ENCODE measurements at regions not wholly inside any gene's neighbourhood (a gene's known extent, or its start where the extent isn't known, plus 50 kb on each side); places are given as distances from the start of the nearest gene placed in this dataset.

DNA sequence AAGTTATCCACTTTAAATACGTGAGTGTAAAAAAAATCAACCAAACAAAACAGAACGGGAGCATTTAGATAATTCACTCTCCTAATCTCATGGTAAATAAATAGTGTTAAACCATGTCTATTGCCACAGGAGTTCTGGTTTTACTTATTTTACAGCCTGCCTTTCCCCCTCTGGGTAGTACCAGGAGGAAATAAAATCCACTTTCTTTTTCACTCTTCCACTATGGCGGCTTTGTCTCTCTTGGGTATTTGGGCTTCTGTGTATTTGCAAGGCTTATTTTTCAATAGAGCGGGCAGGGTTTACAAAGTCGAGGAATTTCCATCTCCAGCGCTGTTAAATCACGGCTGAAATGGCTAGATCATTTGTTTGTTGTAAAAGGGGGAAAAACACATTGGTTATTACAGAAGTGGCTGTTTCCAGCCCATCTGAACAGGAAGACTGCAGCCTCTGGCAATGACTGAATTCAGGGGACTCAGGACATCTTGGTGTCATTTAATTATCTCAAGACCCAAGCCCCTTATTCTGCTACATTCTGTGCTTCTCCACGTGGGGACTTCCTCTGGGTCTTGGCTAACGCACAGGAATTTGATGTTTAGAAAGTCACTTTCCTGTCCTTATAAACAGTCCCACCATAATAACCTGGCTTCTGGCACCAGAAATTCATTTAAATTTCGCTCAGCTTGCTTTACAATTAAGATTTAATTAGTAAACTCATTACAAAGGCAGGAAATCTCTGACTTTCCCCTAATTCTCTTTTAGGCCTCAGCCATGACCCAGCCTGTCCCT is 323.9 kb downstream of the GATA3 start:
- Histone ChIP-seq H3K27me3 (ENCODE audit: insufficient read depth, poor library complexity, severe bottlenecking) (no peaks in the 10 kb centered on the region), H3K36me3 (ENCODE audit: low read depth) (no peaks in the 10 kb centered on the region), H3K4me1 (ENCODE audit: insufficient read depth, poor library complexity, severe bottlenecking) (no peaks in the 10 kb centered on the region), H3K9me3 (ENCODE audit: severe bottlenecking) (no peaks in the 10 kb centered on the region), H3K4me3 (ENCODE audit: severe bottlenecking) (no peak overlapping the region), H3K27ac (ENCODE audit: poor library complexity, severe bottlenecking) (no peak overlapping the region)
- TF ChIP-seq, protein P1, sequence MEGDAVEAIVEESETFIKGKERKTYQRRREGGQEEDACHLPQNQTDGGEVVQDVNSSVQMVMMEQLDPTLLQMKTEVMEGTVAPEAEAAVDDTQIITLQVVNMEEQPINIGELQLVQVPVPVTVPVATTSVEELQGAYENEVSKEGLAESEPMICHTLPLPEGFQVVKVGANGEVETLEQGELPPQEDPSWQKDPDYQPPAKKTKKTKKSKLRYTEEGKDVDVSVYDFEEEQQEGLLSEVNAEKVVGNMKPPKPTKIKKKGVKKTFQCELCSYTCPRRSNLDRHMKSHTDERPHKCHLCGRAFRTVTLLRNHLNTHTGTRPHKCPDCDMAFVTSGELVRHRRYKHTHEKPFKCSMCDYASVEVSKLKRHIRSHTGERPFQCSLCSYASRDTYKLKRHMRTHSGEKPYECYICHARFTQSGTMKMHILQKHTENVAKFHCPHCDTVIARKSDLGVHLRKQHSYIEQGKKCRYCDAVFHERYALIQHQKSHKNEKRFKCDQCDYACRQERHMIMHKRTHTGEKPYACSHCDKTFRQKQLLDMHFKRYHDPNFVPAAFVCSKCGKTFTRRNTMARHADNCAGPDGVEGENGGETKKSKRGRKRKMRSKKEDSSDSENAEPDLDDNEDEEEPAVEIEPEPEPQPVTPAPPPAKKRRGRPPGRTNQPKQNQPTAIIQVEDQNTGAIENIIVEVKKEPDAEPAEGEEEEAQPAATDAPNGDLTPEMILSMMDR (IDR thresholded peaks at IDR 0.05; ENCODE audit: poor library complexity, severe bottlenecking): no peak
- ATAC-seq (ENCODE audit: low read depth) (no peak), DNase-seq (ENCODE audit: low spot score) (no peak)

DNA sequence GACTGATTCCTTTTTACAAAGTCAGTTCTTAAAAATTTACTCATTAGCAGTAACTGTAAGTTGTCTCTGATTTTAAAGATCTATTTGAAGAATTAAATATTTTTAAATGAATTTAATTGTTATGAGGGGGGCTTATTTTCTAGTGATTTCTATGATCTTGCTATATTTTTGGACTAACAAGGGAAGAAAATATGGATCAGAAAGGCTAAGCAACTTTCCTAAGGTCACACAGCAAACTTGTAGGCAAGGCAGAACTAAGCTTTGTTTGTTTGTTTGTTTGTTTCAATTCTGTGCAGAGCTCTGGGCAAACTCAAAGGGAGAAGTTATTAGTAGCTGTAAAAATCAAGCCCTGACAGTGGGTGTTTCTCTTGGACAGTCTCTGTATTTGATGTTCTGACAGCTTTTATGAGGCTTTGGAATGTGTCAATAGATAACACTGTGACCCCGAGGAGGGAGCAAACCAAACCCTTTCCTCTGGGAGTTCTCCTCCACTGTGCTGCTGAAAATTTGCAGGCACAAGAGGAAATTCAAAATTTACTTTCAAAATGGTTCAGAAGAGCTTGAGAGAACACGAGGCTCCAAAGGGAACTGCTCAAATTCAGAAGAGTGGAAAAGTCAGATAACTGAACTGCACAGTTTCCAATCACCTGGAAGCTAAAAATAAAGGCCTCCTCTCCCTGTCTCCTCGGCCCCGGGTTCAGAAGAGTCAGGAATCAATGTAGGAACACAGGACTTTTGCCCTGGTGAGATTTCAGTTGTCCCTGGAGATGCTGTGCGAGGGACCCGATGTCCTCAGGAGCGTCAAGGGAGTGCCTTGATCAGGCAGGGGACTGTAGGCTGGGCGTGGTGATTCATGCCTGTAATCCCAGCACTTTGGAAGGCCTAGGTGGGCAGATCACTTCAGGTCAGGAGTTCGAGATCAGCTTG is 325.7 kb downstream of the GATA3 start:
- H3K4me3 ChIP-seq (ENCODE audit: severe bottlenecking): no peak overlapping the region
- DNase-seq (ENCODE audit: low spot score): no peak
- no peaks in the 10 kb centered on the region for H3K9me3 ChIP-seq (ENCODE audit: severe bottlenecking)
- ATAC-seq (ENCODE audit: low read depth): no peak
- no peaks in the 10 kb centered on the region for H3K27me3 ChIP-seq (ENCODE audit: insufficient read depth, poor library complexity, severe bottlenecking)
- no peak overlapping the region for H3K27ac ChIP-seq (ENCODE audit: poor library complexity, severe bottlenecking)
- no peaks in the 10 kb centered on the region for H3K36me3 ChIP-seq (ENCODE audit: low read depth)
- H3K4me1 ChIP-seq (ENCODE audit: insufficient read depth, poor library complexity, severe bottlenecking): no peaks in the 10 kb centered on the region
- TF ChIP-seq, protein P1 (IDR thresholded peaks at IDR 0.05; ENCODE audit: poor library complexity, severe bottlenecking): no peak

DNA sequence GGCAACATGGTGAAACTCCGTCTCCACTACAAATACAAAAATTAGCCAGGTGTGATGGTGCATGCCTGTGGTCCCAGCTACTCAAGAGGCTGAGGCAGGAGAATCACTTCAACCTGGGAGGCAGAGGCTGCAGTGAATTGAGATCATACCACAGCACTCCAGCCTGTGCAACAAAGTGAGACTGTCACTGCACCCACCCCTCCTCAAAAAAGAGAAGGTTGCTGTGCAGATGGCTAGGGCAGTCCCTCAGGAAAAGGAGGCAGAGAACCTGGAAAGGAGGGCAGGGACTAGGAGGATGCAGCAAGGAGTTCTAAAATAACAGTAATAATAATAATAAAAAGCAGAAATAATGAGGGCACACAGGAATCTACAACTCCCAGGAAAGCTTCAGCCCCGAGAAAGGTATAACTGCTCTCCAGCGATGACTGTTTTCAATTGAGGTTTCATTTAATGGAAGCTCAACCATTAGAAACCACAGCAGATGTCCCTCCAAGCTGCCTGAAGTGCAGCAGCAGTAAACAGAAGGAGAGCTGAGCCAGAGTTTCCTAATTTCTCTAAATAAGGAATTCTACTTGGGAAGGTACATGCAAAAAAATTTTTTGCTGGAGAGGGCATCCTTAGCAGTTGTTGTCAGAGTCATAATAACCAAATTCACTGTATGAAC is 326.5 kb downstream of the GATA3 start:
- TF ChIP-seq, protein P1 (IDR thresholded peaks at IDR 0.05; ENCODE audit: poor library complexity, severe bottlenecking): no peak
- no peak overlapping the region for H3K4me3 ChIP-seq (ENCODE audit: severe bottlenecking)
- no peaks in the 10 kb centered on the region for H3K4me1 ChIP-seq (ENCODE audit: insufficient read depth, poor library complexity, severe bottlenecking)
- no peaks in the 10 kb centered on the region for H3K9me3 ChIP-seq (ENCODE audit: severe bottlenecking)
- no peaks in the 10 kb centered on the region for H3K36me3 ChIP-seq (ENCODE audit: low read depth)
- H3K27ac ChIP-seq (ENCODE audit: poor library complexity, severe bottlenecking): no peak overlapping the region
- DNase-seq (ENCODE audit: low spot score): no peak
- ATAC-seq (ENCODE audit: low read depth): no peak
- H3K27me3 ChIP-seq (ENCODE audit: insufficient read depth, poor library complexity, severe bottlenecking): no peaks in the 10 kb centered on the region

DNA sequence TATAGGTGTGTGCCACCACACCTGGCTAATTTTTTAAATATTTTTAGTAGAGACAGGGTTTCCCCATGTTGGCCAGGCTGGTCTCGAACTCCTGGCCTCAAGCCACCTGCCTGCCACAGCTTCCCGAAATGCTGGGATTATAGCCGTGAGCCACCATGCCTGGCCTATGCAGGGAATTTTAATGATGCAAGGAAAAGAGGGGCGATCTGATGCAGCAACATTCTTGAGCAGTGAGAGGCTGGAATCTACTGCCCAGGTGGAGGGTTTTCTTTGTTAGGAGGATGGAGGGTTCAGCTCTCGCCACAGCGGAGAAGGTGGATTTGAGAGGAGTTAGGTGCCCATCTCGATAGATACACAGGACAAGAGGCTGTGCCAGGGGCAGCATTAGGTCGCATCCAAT is 332.3 kb downstream of the GATA3 start:
- Histone ChIP-seq H3K4me1 (ENCODE audit: insufficient read depth, poor library complexity, severe bottlenecking) (peaks cover 26% of the 10 kb centered on the region), H3K27ac (ENCODE audit: poor library complexity, severe bottlenecking) (no peak overlapping the region), H3K27me3 (ENCODE audit: insufficient read depth, poor library complexity, severe bottlenecking) (no peaks in the 10 kb centered on the region), H3K4me3 (ENCODE audit: severe bottlenecking) (no peak overlapping the region), H3K9me3 (ENCODE audit: severe bottlenecking) (no peaks in the 10 kb centered on the region), H3K36me3 (ENCODE audit: low read depth) (no peaks in the 10 kb centered on the region)
- ATAC-seq (ENCODE audit: low read depth): no peak
- no peak for DNase-seq (ENCODE audit: low spot score)
- TF ChIP-seq, protein P1 (IDR thresholded peaks at IDR 0.05; ENCODE audit: poor library complexity, severe bottlenecking): no peak

Data from RWPE2 (cell line).